Uterus (tissue), 2 donors: ENCODE measurements at regions not wholly inside any gene's neighbourhood (a gene's known extent, or its start where the extent isn't known, plus 50 kb on each side); places are given as distances from the start of the nearest gene placed in this dataset.

ENCODE experiments used
- CTCF ChIP-seq, 4 experiments: fragments of 200-600 bp in 2 of 4; fragments of 450-650 bp in 2 of 4; sonication (generic) in 2 of 4; IDR thresholded peaks; one replicate each; pipeline ENCODE4 v1.5.1; 2016 to 2019; ENCODE audit warnings: antibody characterized with exemption in 4 of 4, mild to moderate bottlenecking in 2 of 4, moderate library complexity in 1 of 4
- POLR2A ChIP-seq, 2 donors: fragments of 450-650 bp; IDR thresholded peaks; one replicate each; pipeline ENCODE4 v1.6.1; 2016; ENCODE audit warnings: antibody characterized with exemption in 2 of 2, mild to moderate bottlenecking in 1 of 2, moderate library complexity in 1 of 2

DNA sequence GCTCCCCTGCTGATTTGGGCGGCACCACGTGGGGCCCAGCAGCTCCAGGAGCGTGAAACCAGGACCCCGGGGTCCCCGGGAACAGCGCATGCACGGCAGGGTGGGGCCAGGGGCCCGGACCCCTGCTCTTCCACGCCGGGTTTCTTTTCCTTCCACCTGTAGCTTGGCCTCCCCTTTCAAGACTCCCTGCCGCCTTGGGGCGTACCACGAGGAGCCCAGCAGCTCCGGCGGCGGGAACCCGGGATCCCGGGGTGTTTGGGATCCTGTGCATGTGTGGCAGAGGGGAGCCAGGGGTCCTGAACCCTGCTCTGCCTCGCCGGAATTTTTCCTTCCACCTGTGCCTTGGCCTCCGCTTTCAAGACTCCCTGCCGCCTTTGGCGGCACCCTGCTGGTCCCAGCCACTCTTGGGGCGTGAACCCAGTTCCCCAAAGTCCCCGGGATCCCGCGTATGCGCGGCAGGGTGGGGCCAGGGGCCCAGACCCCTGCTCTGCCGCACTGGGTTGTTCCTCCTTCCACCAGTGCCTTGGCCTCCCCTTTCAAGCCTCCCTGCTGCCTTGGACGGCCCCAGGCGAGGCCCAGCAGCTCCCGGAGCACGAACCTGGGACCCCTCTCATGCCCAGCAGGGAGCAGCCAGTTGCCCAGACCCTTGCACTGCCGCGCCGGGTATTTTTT, 322.7 kb downstream of the ALG10 start:
- TF ChIP-seq POLR2A (IDR thresholded peaks at IDR 0.05) = no peak
- no peak for TF ChIP-seq CTCF (IDR thresholded peaks at IDR 0.05)
